GM20000 (cell line): ENCODE measurements at regions not wholly inside any gene's neighbourhood (a gene's known extent, or its start where the extent isn't known, plus 50 kb on each side); places are given as distances from the start of the nearest gene placed in this dataset.

Experiments used
- DNase-seq: peaks from one replicate; pipeline ENCODE4 v3.0.0; 2012; ENCODE audit warnings: low spot score
- CTCF ChIP-seq: IDR thresholded peaks from 2 replicates; pipeline ENCODE4 v1.5.1; 2012; ENCODE audit warnings: mild to moderate bottlenecking, control low read depth; ENCODE audit errors: extremely low read depth, missing control alignments

GRCh38 chr5:17444496-17444895 lies 53.5 kb upstream of the TAF11L2 start:
- no peak for DNase-seq
- TF ChIP-seq CTCF, result no peak

- TF ChIP-seq CTCF, result no peak
- no peak for DNase-seq
These were observed 52.8 kb upstream of the TAF11L2 start for GRCh38 chr5:17445185-17445584.
